AML-193 (cell line): ENCODE measurements at regions not wholly inside any gene's neighbourhood (a gene's known extent, or its start where the extent isn't known, plus 50 kb on each side); places are given as distances from the start of the nearest gene placed in this dataset.

ENCODE experiments used
- DNase-seq, 2 experiments: peaks; one replicate each; lab custom pipeline; 2025; lab: John Stamatoyannopoulos, UW

GRCh38 chr10:113326160-113327111 lies 226.4 kb upstream of the HABP2 start:
- DNase-seq, result peak; percentile 1 to 8

GRCh38 chr10:113329121-113329596 lies 223.7 kb upstream of the HABP2 start:
- no peak for DNase-seq

GRCh38 chr10:113331961-113332360 lies 220.9 kb upstream of the HABP2 start:
- DNase-seq, result no peak

GRCh38 chr10:113333313-113333712 lies 219.5 kb upstream of the HABP2 start:
- no peak for DNase-seq

DNA sequence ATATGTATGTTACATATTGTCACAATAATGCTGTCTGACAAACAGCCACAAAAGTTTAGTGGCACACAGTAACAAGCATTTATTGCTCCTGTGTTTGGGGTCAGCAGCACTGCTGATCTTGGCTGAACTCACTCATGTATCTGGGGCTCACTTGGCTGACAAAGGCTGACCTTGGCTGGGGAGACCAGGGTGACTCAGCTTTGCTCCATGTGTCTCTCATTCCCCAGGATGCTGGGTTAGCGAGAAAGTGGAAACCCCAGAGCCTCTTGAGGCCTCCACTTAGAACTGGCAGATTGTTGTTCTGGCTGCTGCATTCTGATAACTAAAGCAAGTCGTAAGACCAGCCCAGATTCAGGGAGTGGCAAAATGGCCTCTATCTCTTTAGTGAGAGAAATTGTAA lies 217.3 kb upstream of the HABP2 start:
- no peak for DNase-seq

DNA sequence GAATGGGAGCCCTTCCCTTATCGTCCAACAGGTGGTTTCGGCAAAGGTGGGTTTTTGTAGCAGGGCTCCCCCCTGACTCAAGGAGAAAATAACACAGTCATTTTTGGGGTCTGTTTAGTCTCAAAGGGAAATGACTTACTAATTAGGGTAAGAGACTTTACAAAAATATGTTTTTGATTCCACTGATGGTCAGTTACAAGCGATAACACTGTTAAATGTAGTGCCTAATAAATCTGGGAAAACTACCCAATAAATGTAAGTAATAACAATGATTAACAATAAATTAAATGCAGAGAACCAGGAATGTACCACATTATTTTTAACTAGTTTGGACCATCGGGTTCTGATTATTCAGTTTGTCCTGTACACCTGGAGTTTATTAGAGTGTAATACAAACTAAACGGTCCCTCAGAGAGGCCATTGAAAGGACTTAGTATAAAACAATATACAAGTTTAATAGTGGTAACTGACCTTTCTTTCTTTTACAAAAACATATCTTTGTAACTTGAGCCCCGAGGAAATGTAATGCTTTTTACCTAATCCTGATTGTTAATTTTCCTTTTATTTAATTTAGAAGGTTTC lies 216.2 kb upstream of the HABP2 start:
- DNase-seq, result no peak

DNA sequence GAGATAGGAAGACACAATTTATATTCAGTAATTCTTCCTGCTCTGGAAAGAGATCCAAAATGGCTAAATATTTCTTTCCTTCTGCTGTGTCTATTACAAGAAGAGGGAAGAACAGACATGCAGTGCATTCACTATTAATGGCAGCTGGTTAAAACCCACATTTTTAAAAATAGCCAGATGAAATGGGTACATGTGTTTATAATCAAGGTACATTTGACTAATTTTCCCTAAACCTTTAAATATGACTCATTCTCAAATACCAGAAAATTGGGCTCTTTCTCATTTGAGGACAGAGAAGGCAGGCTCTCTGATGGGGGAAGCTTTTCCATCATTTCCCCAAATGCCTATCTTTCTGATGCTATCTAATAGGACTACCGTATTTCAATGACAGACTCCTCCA lies 215.7 kb upstream of the HABP2 start:
- no peak for DNase-seq

- DNase-seq, result no peak
These were observed 213.7 kb upstream of the HABP2 start for GRCh38 chr10:113339121-113339520.

GRCh38 chr10:113340282-113340681 lies 212.6 kb upstream of the HABP2 start:
- DNase-seq, result no peak

- no peak for DNase-seq
These were observed 211.7 kb upstream of the HABP2 start for GRCh38 chr10:113341138-113341537.

GRCh38 chr10:113345826-113346624 lies 206.8 kb upstream of the HABP2 start:
- no peak for DNase-seq

DNA sequence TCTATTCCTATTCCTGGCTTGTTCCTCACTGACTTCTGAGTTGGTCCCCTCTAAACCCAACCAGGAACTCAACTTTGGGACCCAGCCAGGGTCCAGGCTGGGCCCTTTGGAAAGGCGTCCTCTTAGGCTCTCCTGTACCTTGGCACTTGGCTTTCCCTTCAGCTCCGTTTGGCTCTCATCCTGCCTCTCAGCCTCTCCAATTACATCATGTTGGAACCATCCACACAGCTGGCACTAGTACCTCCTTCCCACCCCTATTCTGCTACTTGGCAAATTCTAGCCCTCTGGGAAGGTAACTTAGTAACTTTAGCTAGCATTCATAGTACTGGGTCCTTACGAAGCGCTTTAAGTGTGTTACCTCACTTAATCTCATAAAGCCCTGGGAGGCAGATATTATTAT lies 205.3 kb upstream of the HABP2 start:
- DNase-seq, result no peak

GRCh38 chr10:113348694-113349093 lies 204.2 kb upstream of the HABP2 start:
- DNase-seq, result no peak

- DNase-seq, result no peak
These were observed 202.4 kb upstream of the HABP2 start for GRCh38 chr10:113350311-113351040.

- no peak for DNase-seq
These were observed 198.1 kb upstream of the HABP2 start for GRCh38 chr10:113354711-113355110.

- DNase-seq, result no peak
These were observed 195.8 kb upstream of the HABP2 start for GRCh38 chr10:113356794-113357680.

- no peak for DNase-seq
These were observed 195.1 kb upstream of the HABP2 start for GRCh38 chr10:113357681-113358300.

- DNase-seq, result no peak
These were observed 193.2 kb upstream of the HABP2 start for GRCh38 chr10:113359655-113360054.

- no peak for DNase-seq
These were observed 192.0 kb upstream of the HABP2 start for GRCh38 chr10:113360870-113361269.

DNA sequence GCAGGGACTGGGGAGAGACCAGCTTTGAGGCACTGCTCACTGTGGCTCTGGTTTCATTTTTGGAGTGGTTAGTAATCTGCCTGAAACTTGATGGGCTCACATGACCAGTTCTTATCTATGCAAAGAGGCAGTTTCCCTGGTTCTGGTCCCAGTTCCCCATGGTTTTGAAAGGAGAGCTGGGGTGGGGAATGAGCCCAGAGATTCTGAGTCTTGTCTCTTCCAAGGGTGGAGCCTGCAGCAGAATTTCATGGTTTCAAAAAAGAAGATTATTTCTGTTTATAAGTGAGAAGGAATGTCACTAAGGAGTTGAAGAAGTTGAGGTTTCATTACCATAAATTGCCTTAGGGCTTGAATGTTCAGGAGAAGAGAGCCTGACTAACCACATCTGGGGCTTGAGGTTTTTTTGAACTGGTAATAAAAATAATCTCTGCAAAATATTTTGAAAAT lies 190.2 kb upstream of the HABP2 start:
- no peak for DNase-seq
